Stomach (tissue), 8 donors: ENCODE measurements at regions not wholly inside any gene's neighbourhood (a gene's known extent, or its start where the extent isn't known, plus 50 kb on each side); places are given as distances from the start of the nearest gene placed in this dataset.
"Not testable (repeated sequence)": the region's sequence is repeated elsewhere in the genome, so short reads cannot be mapped to it uniquely, and the experiment has no call there.

ENCODE experiments used
- DNase-seq, 2 donors: peaks; one replicate each; pipeline versions ENCODE4 v3.0.0 to v3.0.0-alpha.2; 2013 to 2019
- H3K27ac ChIP-seq, 5 donors: fragments of 200-600 bp in 4 of 5; sonication (generic) in 4 of 5; one replicate each; pipeline ENCODE4 v1.5.1; 2013 to 2019; ENCODE audit warnings: mild to moderate bottlenecking in 1 of 5, moderate library complexity in 1 of 5
- H3K27me3 ChIP-seq, 3 donors: fragments of 200-600 bp; sonication (generic); one replicate each; pipeline ENCODE4 v1.5.1; 2017 to 2019; ENCODE audit warnings: mixed run types in 1 of 3
- H3K36me3 ChIP-seq, 4 donors: fragments of 200-600 bp; sonication (generic); 1 replicate in 3 of 4; 2 replicates in 1 of 4; pipeline ENCODE4 v1.5.1; 2016 to 2019
- H3K4me1 ChIP-seq, 4 donors: fragments of 200-600 bp; sonication (generic); one replicate each; pipeline ENCODE4 v1.5.1; 2016 to 2019
- H3K4me3 ChIP-seq, 4 donors: fragments of 200-600 bp; sonication (generic) in 3 of 4; one replicate each; pipeline ENCODE4 v1.5.1; 2016 to 2019; ENCODE audit warnings: mild to moderate bottlenecking in 1 of 4
- H3K9me3 ChIP-seq, 4 donors: fragments of 200-600 bp; sonication (generic); one replicate each; pipeline ENCODE4 v1.5.1; 2016 to 2019
- EP300 ChIP-seq: sonication (generic); formaldehyde crosslinking; IDR thresholded peaks from one replicate; pipeline ENCODE4 v1.6.1; 2017; ENCODE audit warnings: antibody characterized with exemption
- POLR2A ChIP-seq, 4 donors: fragments of 450-650 bp; IDR thresholded peaks; one replicate each; pipeline ENCODE4 v1.6.1; 2016; ENCODE audit warnings: antibody characterized with exemption in 4 of 4, control low read depth in 2 of 4, mild to moderate bottlenecking in 1 of 4, moderate library complexity in 1 of 4
- POLR2AphosphoS5 ChIP-seq, 3 donors: sonication (generic); formaldehyde crosslinking; IDR thresholded peaks; one replicate each; pipeline ENCODE4 v1.6.1; 2016; ENCODE audit warnings: antibody characterized with exemption in 3 of 3
- WGBS, 5 donors: extraction: QIAGEN DNeasy Blood & Tissue Kit in 3 of 5; methylation state at CpG; one replicate each; pipeline versions ENCODE4 v1.1.5 to v1.1.7; 2013 to 2018; 5-methylcytosine and 5-hydroxymethylcytosine counted together
- intact Hi-C: fragments of 100-400 bp; cut with DNase I; formaldehyde crosslinking; loops from one replicate; pipeline ENCODE4 v1.15.1; 2023; ENCODE audit warnings: low total_unique reads
- TF ChIP-seq, protein P1 (sequence below), 7 experiments: fragments of 450-650 bp in 4 of 7; fragments of 200-600 bp in 3 of 7; sonication (generic) in 3 of 7; IDR thresholded peaks; one replicate each; pipeline ENCODE4 v1.5.1; 2016 to 2019; ENCODE audit warnings: antibody characterized with exemption in 7 of 7, control low read depth in 2 of 7, mild to moderate bottlenecking in 1 of 7
- donor health status: healthy with polysubstance abuse.
- donor health status: Bipolar disorder and iron deficiency.
- donor health status: healthy.

DNA sequence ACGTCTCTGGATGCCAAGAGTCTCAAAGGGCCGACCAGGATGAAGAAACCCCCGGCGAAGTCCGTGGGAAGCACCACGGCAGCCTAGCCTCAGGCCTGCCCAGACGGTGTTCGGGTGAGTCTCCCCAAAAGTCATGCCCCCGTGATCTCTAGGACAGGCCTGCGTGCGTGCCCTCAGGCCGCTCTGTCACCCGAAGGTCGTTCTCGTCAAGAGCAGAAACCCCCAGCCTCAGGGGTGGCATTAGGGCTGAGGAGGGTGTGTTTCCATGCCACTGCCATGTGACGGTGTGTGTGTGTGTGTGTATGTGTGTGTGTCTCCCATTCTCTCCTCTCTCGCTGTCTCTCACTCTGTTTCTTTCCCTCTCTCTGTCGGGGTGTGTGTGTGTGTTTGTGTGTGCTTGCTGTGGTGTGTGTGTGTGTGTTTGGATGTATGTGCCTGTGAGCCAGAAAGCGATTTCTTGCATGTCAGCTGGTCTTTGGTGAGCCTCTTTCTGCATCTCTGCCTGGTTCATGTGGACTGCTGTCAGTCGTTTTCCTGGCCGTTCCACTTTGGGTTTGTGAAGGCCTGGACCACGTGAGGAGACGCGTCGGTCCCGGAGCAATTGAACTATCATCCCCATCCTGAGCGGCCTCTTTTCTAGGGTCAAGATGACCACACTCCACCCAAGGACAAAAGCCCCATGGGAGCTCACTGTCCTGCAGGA, 772.5 kb upstream of the ALG10B start:
- TF ChIP-seq, protein P1, sequence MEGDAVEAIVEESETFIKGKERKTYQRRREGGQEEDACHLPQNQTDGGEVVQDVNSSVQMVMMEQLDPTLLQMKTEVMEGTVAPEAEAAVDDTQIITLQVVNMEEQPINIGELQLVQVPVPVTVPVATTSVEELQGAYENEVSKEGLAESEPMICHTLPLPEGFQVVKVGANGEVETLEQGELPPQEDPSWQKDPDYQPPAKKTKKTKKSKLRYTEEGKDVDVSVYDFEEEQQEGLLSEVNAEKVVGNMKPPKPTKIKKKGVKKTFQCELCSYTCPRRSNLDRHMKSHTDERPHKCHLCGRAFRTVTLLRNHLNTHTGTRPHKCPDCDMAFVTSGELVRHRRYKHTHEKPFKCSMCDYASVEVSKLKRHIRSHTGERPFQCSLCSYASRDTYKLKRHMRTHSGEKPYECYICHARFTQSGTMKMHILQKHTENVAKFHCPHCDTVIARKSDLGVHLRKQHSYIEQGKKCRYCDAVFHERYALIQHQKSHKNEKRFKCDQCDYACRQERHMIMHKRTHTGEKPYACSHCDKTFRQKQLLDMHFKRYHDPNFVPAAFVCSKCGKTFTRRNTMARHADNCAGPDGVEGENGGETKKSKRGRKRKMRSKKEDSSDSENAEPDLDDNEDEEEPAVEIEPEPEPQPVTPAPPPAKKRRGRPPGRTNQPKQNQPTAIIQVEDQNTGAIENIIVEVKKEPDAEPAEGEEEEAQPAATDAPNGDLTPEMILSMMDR (IDR thresholded peaks at IDR 0.05) = no peak
- TF ChIP-seq POLR2A (IDR thresholded peaks at IDR 0.05) = no peak
- TF ChIP-seq EP300 = no peak
- no peak for TF ChIP-seq POLR2AphosphoS5 (IDR thresholded peaks at IDR 0.05)
- Histone ChIP-seq H3K4me1 (no peaks in the 10 kb centered on the region), H3K36me3 (no peaks in the 10 kb centered on the region), H3K9me3 (peaks cover 0 to 74% (median 44%) of the 10 kb centered on the region in 4 donors), H3K27me3 (no peaks in the 10 kb centered on the region), H3K27ac (no peak overlapping the region), H3K4me3 (no peak overlapping the region)
- no peak for DNase-seq
- WGBS, 5 donors = 87 to 93% (median 91%) methylated on average over 23 to 27 of the region's 27 CpGs
- intact Hi-C loops = no loop called here

- H3K4me1 ChIP-seq, H3K4me3 ChIP-seq, H3K27ac ChIP-seq, intact Hi-C loops, DNase-seq, H3K36me3 ChIP-seq, H3K27me3 ChIP-seq: not testable (repeated sequence)
- peaks cover 0 to 78% (median 44%) of the 10 kb centered on the region in 4 donors for H3K9me3 ChIP-seq
- 76 to 89% (median 86%) methylated on average over 9 of the region's 9 CpGs for WGBS, 5 donors
Measured at GRCh38 chr12:37544669-37545330, 771.8 kb upstream of the ALG10B start.

- Histone ChIP-seq H3K36me3 (no peaks in the 10 kb centered on the region), H3K9me3 (peaks cover 0 to 83% (median 41%) of the 10 kb centered on the region in 4 donors), H3K27me3 (no peaks in the 10 kb centered on the region), H3K4me1 (no peaks in the 10 kb centered on the region), H3K27ac (no peak overlapping the region), H3K4me3 (no peak overlapping the region)
- no peak for DNase-seq
- WGBS, 5 donors = 74 to 82% (median 78%) methylated on average over 7 to 9 of the region's 9 CpGs
- TF ChIP-seq EP300 (no peak), POLR2A (IDR thresholded peaks at IDR 0.05) (no peak), POLR2AphosphoS5 (IDR thresholded peaks at IDR 0.05) (no peak)
- TF ChIP-seq, protein P1 (IDR thresholded peaks at IDR 0.05) = no peak
- intact Hi-C loops = no loop called here
Measured at GRCh38 chr12:37545759-37546158, 770.8 kb upstream of the ALG10B start.

DNA sequence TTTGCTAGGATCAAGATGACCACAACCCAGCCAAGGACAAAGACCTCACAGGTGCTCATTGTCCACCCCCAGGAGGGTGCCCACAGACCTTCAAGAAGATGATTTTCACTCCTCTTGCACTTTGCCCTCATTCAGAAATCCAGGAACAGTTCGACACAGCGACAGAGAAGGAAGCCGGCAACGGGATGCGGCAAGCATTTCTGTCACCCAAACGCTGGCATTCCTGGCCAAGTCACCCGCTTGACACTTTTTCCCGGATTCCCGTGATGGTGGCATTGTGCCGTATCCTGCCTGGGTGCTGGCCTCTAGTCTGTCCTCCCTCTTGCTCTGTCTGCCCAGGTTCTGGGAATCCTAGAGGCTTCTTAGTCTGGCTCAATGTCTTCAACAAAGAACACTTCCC, 770.4 kb upstream of the ALG10B start:
- no peak for DNase-seq
- intact Hi-C loops = no loop called here
- H3K36me3 ChIP-seq = no peaks in the 10 kb centered on the region
- peaks cover 0 to 79% (median 39%) of the 10 kb centered on the region in 4 donors for H3K9me3 ChIP-seq
- TF ChIP-seq EP300 (no peak), POLR2A (IDR thresholded peaks at IDR 0.05) (no peak), POLR2AphosphoS5 (IDR thresholded peaks at IDR 0.05) (no peak)
- TF ChIP-seq, protein P1 (IDR thresholded peaks at IDR 0.05) = no peak
- no peaks in the 10 kb centered on the region for H3K4me1 ChIP-seq
- no peak overlapping the region for H3K4me3 ChIP-seq
- WGBS, 5 donors = 89 to 96% (median 91%) methylated on average over 10 of the region's 10 CpGs
- no peak overlapping the region for H3K27ac ChIP-seq
- H3K27me3 ChIP-seq = no peaks in the 10 kb centered on the region
